OCI-LY3 (cell line): ENCODE measurements at regions not wholly inside any gene's neighbourhood (a gene's known extent, or its start where the extent isn't known, plus 50 kb on each side); places are given as distances from the start of the nearest gene placed in this dataset.

ENCODE experiments used
- CTCF ChIP-seq: fragments of 200-600, 300-600 bp; sonication (generic); IDR thresholded peaks from 2 replicates; pipeline ENCODE4 v1.5.1; 2014; ENCODE audit warnings: antibody characterized with exemption, low read length, low read depth
- EZH2phosphoT487 ChIP-seq: fragments of 200-600 bp; shearing (Covaris generic); IDR thresholded peaks from 2 replicates; pipeline ENCODE4 v1.6.1; 2018; ENCODE audit warnings: antibody characterized with exemption, mixed run types, low read depth

DNA sequence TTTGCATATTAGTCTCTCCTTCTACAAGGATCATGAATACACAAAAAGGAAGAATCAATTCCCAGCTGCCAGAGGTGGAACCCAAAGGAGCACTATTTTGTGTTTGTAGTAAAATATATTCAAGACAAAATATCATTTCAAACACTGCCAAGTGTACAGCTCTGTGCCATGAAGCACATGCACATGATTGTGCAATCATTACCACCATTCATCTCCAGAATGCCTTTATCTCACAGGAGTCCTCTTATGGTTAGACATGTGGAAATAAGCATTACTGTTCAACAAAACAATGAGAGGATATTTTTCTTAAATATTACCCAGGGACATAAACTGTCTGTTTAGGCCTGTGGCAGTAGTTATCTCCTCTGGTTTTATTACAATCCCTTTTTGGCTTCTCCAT lies 151.4 kb upstream of the PPP1R3A start:
- no peak for TF ChIP-seq CTCF
- TF ChIP-seq EZH2phosphoT487: no peak
